SK-N-SH (cell line): ENCODE measurements at regions not wholly inside any gene's neighbourhood (a gene's known extent, or its start where the extent isn't known, plus 50 kb on each side); places are given as distances from the start of the nearest gene placed in this dataset.

Experiments used
- EP300 ChIP-seq, 2 experiments: IDR thresholded peaks; 2 replicates each; pipeline versions ENCODE4 v1.4.0 to v1.6.1; 2012; ENCODE audit warnings: borderline replicate concordance in 1 of 2, low read depth in 1 of 2, low read length in 1 of 2
- EZH2phosphoT487 ChIP-seq: fragments of 200-600 bp; sonication (generic); IDR thresholded peaks from 2 replicates; pipeline ENCODE4 v1.6.1; 2017; ENCODE audit warnings: low read depth, mixed run types, mild to moderate bottlenecking, antibody characterized with exemption, moderate library complexity, borderline replicate concordance
- FOXM1 ChIP-seq: IDR thresholded peaks from 2 replicates; pipeline ENCODE4 v1.4.0; 2012; ENCODE audit warnings: low read depth, mild to moderate bottlenecking
- GABPA ChIP-seq: IDR thresholded peaks from 2 replicates; pipeline ENCODE4 v1.4.0; 2012; ENCODE audit warnings: low read depth, mild to moderate bottlenecking
- MEF2A ChIP-seq: IDR thresholded peaks from 2 replicates; pipeline ENCODE4 v1.4.0; 2012; ENCODE audit warnings: low read depth, borderline replicate concordance
- RAD21 ChIP-seq: IDR thresholded peaks from 2 replicates; pipeline ENCODE4 v1.6.1; 2012; ENCODE audit warnings: mild to moderate bottlenecking, low read length
- RXRA ChIP-seq: IDR thresholded peaks from 2 replicates; pipeline ENCODE4 v1.4.0; 2012; ENCODE audit warnings: low read depth, mild to moderate bottlenecking, borderline replicate concordance
- TAF1 ChIP-seq: IDR thresholded peaks from 2 replicates; pipeline ENCODE4 v1.6.1; 2012; ENCODE audit warnings: low read depth, mild to moderate bottlenecking, low read length, moderate library complexity, borderline replicate concordance
- TF ChIP-seq, protein P1 (sequence below): fragments of 200-600 bp; sonication (generic); IDR thresholded peaks from 2 replicates; pipeline ENCODE4 v1.6.1; 2017; ENCODE audit warnings: antibody characterized with exemption, mild to moderate bottlenecking, moderate library complexity
- TF ChIP-seq, protein P2 (sequence below): IDR thresholded peaks from 2 replicates; pipeline ENCODE4; 2012
- TF ChIP-seq, protein P3 (sequence below): IDR thresholded peaks from 2 replicates; pipeline ENCODE4 v1.4.0; 2012; ENCODE audit warnings: low read depth, borderline replicate concordance
- TF ChIP-seq, protein P4 (sequence below): IDR thresholded peaks from 2 replicates; pipeline ENCODE4 v1.4.0; 2012; ENCODE audit warnings: low read depth

DNA sequence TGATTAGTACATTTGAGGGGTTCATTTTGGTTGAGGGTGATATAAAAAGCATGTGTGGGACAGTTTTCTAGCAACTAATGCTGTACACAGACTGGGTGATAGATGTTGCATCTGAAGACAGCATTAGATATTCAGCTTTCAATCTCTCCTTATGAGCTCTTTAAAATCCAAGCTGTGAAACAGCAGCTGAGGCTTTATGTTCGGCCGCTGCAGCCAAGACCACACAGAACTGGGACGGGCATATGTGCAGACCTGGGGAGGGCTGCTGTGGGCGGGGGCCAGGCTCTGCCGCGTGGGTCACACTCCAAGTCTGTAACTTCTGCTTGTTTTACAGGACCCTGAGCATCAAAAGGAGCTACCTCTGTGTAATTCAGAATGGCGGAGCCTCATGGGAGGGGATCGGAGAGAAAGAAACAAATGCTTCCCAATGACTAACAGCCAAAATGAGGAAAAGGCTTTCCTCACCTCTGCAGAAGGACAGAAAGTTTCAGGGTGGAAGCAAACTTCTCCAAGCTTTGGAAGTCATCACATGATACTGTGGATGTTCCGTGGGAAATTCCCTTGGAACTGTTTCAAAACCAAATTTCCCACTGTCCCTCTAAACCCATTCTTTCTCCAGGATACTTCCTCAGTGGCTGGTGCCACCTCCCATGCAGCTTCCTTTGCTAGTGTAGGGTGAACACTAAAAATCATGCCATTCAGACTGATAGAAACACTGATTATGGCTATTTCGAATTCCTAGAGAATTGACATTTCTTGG, 711.9 kb upstream of the ID2 start:
- TF ChIP-seq RAD21 = no peak
- TF ChIP-seq, protein P1, sequence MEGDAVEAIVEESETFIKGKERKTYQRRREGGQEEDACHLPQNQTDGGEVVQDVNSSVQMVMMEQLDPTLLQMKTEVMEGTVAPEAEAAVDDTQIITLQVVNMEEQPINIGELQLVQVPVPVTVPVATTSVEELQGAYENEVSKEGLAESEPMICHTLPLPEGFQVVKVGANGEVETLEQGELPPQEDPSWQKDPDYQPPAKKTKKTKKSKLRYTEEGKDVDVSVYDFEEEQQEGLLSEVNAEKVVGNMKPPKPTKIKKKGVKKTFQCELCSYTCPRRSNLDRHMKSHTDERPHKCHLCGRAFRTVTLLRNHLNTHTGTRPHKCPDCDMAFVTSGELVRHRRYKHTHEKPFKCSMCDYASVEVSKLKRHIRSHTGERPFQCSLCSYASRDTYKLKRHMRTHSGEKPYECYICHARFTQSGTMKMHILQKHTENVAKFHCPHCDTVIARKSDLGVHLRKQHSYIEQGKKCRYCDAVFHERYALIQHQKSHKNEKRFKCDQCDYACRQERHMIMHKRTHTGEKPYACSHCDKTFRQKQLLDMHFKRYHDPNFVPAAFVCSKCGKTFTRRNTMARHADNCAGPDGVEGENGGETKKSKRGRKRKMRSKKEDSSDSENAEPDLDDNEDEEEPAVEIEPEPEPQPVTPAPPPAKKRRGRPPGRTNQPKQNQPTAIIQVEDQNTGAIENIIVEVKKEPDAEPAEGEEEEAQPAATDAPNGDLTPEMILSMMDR = no peak
- no peak for TF ChIP-seq GABPA
- TF ChIP-seq EP300 (IDR thresholded peaks at IDR 0.05; ENCODE audit: borderline replicate concordance in 1 of 2, low read depth in 1 of 2, low read length in 1 of 2) = no peak
- TF ChIP-seq, protein P2, sequence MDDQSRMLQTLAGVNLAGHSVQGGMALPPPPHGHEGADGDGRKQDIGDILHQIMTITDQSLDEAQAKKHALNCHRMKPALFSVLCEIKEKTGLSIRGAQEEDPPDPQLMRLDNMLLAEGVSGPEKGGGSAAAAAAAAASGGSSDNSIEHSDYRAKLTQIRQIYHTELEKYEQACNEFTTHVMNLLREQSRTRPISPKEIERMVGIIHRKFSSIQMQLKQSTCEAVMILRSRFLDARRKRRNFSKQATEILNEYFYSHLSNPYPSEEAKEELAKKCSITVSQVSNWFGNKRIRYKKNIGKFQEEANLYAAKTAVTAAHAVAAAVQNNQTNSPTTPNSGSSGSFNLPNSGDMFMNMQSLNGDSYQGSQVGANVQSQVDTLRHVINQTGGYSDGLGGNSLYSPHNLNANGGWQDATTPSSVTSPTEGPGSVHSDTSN = no peak
- TF ChIP-seq MEF2A = no peak
- TF ChIP-seq, protein P3, sequence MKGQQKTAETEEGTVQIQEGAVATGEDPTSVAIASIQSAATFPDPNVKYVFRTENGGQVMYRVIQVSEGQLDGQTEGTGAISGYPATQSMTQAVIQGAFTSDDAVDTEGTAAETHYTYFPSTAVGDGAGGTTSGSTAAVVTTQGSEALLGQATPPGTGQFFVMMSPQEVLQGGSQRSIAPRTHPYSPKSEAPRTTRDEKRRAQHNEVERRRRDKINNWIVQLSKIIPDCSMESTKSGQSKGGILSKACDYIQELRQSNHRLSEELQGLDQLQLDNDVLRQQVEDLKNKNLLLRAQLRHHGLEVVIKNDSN = no peak
- no peak for TF ChIP-seq TAF1
- TF ChIP-seq FOXM1 = no peak
- no peak for TF ChIP-seq RXRA
- TF ChIP-seq, protein P4, sequence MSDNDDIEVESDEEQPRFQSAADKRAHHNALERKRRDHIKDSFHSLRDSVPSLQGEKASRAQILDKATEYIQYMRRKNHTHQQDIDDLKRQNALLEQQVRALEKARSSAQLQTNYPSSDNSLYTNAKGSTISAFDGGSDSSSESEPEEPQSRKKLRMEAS = no peak
- TF ChIP-seq EZH2phosphoT487 = no peak
